HG02678 (cell line): ENCODE measurements at regions not wholly inside any gene's neighbourhood (a gene's known extent, or its start where the extent isn't known, plus 50 kb on each side); places are given as distances from the start of the nearest gene placed in this dataset.
A peak's percentile ranks its signal among the peaks of the same experiment; 100 is the strongest.
"Not testable (repeated sequence)": the region's sequence is repeated elsewhere in the genome, so short reads cannot be mapped to it uniquely, and the experiment has no call there.

ENCODE experiments used
- ATAC-seq: cut with Tn5 transposase; IDR thresholded peaks from one replicate; pipeline ENCODE4 v1.9.1; 2021; ENCODE audit warnings: mild to moderate bottlenecking, moderate library complexity; ENCODE audit not compliant: unreplicated experiment

GRCh38 chr12:131499160-131499863 is 211.6 kb upstream of the SFSWAP start:
- ATAC-seq, result no peak

GRCh38 chr12:131499864-131500190 is 211.1 kb upstream of the SFSWAP start:
- no peak for ATAC-seq

GRCh38 chr12:131500564-131500963 is 210.3 kb upstream of the SFSWAP start:
- ATAC-seq, result no peak

- no peak for ATAC-seq
Observed at GRCh38 chr12:131505561-131505960, 205.3 kb upstream of the SFSWAP start.

- ATAC-seq, result no peak
Observed at GRCh38 chr12:131506426-131506825, 204.5 kb upstream of the SFSWAP start.

GRCh38 chr12:131507094-131507493 is 203.8 kb upstream of the SFSWAP start:
- no peak for ATAC-seq

GRCh38 chr12:131507881-131508280 is 203.0 kb upstream of the SFSWAP start:
- no peak for ATAC-seq

- no peak for ATAC-seq
Observed at GRCh38 chr12:131509701-131510100, 201.2 kb upstream of the SFSWAP start.

GRCh38 chr12:131510431-131510830 is 200.5 kb upstream of the SFSWAP start:
- no peak for ATAC-seq

GRCh38 chr12:131511391-131511802 is 199.5 kb upstream of the SFSWAP start:
- ATAC-seq, result peak; percentile 98

- peak; percentile 14 for ATAC-seq
Observed at GRCh38 chr12:131511803-131512561, 198.9 kb upstream of the SFSWAP start.

GRCh38 chr12:131513606-131514005 is 197.3 kb upstream of the SFSWAP start:
- no peak for ATAC-seq

GRCh38 chr12:131520553-131520952 is 190.3 kb upstream of the SFSWAP start:
- ATAC-seq, result not testable (repeated sequence)

GRCh38 chr12:131521326-131521725 is 189.6 kb upstream of the SFSWAP start:
- no peak for ATAC-seq

- ATAC-seq, result no peak
Observed at GRCh38 chr12:131525795-131526508, 184.9 kb upstream of the SFSWAP start.

- ATAC-seq, result no peak
Observed at GRCh38 chr12:131527092-131527491, 183.8 kb upstream of the SFSWAP start.

- no peak for ATAC-seq
Observed at GRCh38 chr12:131527736-131528135, 183.2 kb upstream of the SFSWAP start.

- ATAC-seq, result no peak
Observed at GRCh38 chr12:131528144-131528543, 182.7 kb upstream of the SFSWAP start.

- no peak for ATAC-seq
Observed at GRCh38 chr12:131528667-131529066, 182.2 kb upstream of the SFSWAP start.

GRCh38 chr12:131529196-131530040 is 181.5 kb upstream of the SFSWAP start:
- no peak for ATAC-seq

GRCh38 chr12:131530041-131530332 is 180.9 kb upstream of the SFSWAP start:
- no peak for ATAC-seq
